Left colon (tissue), 2 donors: ENCODE measurements at regions not wholly inside any gene's neighbourhood (a gene's known extent, or its start where the extent isn't known, plus 50 kb on each side); places are given as distances from the start of the nearest gene placed in this dataset.
"Not testable (repeated sequence)": the region's sequence is repeated elsewhere in the genome, so short reads cannot be mapped to it uniquely, and the experiment has no call there.

Experiments
- ATAC-seq: fragments of 200-7000 bp; cut with Tn5 transposase; one replicate; pipeline ENCODE4 v1.9.1; 2020; ENCODE audit warnings: mild to moderate bottlenecking, moderate library complexity
- DNase-seq, 2 donors: peaks; one replicate each; pipeline ENCODE4 v3.0.0-alpha.2; 2020
- intact Hi-C, 2 donors: fragments of 100-400 bp; cut with DNase I in 1 of 2; cut with micrococcal nuclease in 1 of 2; formaldehyde crosslinking; loops; one replicate each; pipeline versions ENCODE4 v1.11.2 to v1.14.0; 2022; cut with DNase I, micrococcal nuclease
- donor health status: DM: no; HTN: no; CAD: no.
- donor health status: DM: yes; HTN: yes; CAD: no.

GRCh38 chr3:78049521-78049920 is 1009.6 kb downstream of the ROBO2 start:
- intact Hi-C loops = no loop called here

GRCh38 chr3:78050276-78051065 is 1010.6 kb downstream of the ROBO2 start:
- ATAC-seq = no peak

More at GRCh38 chr3:78049521-78049920, 1009.6 kb downstream of the ROBO2 start:
- DNase-seq = no peak
- no peak for ATAC-seq

GRCh38 chr3:78052746-78053145 is 1012.8 kb downstream of the ROBO2 start:
- DNase-seq (no peak), ATAC-seq (no peak)
- intact Hi-C loops = no loop called here

More at GRCh38 chr3:78050276-78051065, 1010.6 kb downstream of the ROBO2 start:
- intact Hi-C loops = no loop called here
- no peak for DNase-seq

- ATAC-seq (no peak), DNase-seq (no peak)
- intact Hi-C loops = no loop called here
Observed at GRCh38 chr3:78066287-78066686, 1026.4 kb downstream of the ROBO2 start.

- intact Hi-C loops = no loop called here
- no peak for DNase-seq
- no peak for ATAC-seq
Observed at GRCh38 chr3:78070188-78070587, 1030.3 kb downstream of the ROBO2 start.

- DNase-seq (no peak), ATAC-seq (no peak)
- intact Hi-C loops = no loop called here
Observed at GRCh38 chr3:78076379-78076778, 1036.5 kb downstream of the ROBO2 start.

GRCh38 chr3:78077178-78077577 is 1037.3 kb downstream of the ROBO2 start:
- intact Hi-C loops = no loop called here
- no peak for ATAC-seq
- DNase-seq = no peak

GRCh38 chr3:78077842-78078241 is 1037.9 kb downstream of the ROBO2 start:
- intact Hi-C loops = no loop called here
- ATAC-seq (no peak), DNase-seq (no peak)

GRCh38 chr3:78079514-78079913 is 1039.6 kb downstream of the ROBO2 start:
- intact Hi-C loops = no loop called here
- ATAC-seq (no peak), DNase-seq (no peak)

- DNase-seq (no peak), ATAC-seq (no peak)
- intact Hi-C loops = no loop called here
Observed at GRCh38 chr3:78086150-78086549, 1046.3 kb downstream of the ROBO2 start.

GRCh38 chr3:78087134-78087533 is 1047.2 kb downstream of the ROBO2 start:
- no peak for DNase-seq
- intact Hi-C loops = no loop called here
- ATAC-seq = no peak

GRCh38 chr3:78088006-78088405 is 1048.1 kb downstream of the ROBO2 start:
- intact Hi-C loops = no loop called here
- DNase-seq = no peak
- no peak for ATAC-seq

- no peak for ATAC-seq
- DNase-seq = no peak
- intact Hi-C loops = no loop called here
Observed at GRCh38 chr3:78090382-78090781, 1050.5 kb downstream of the ROBO2 start.

GRCh38 chr3:78091478-78092119 is 1051.7 kb downstream of the ROBO2 start:
- no peak for ATAC-seq
- DNase-seq = no peak
- intact Hi-C loops = no loop called here

- intact Hi-C loops, DNase-seq, ATAC-seq: not testable (repeated sequence)
Observed at GRCh38 chr3:78092574-78092973, 1052.7 kb downstream of the ROBO2 start.

- no peak for DNase-seq
- intact Hi-C loops = no loop called here
- no peak for ATAC-seq
Observed at GRCh38 chr3:78096488-78097255, 1056.8 kb downstream of the ROBO2 start.

- no peak for ATAC-seq
- DNase-seq = no peak
- intact Hi-C loops = no loop called here
Observed at GRCh38 chr3:78098367-78098766, 1058.5 kb downstream of the ROBO2 start.

- DNase-seq = no peak
- intact Hi-C loops = no loop called here
- ATAC-seq = no peak
Observed at GRCh38 chr3:78101384-78101783, 1061.5 kb downstream of the ROBO2 start.

- DNase-seq, intact Hi-C loops, ATAC-seq: not testable (repeated sequence)
Observed at GRCh38 chr3:78108269-78108961, 1068.5 kb downstream of the ROBO2 start.
